Kidney (tissue), 13 donors: ENCODE measurements at regions not wholly inside any gene's neighbourhood (a gene's known extent, or its start where the extent isn't known, plus 50 kb on each side); places are given as distances from the start of the nearest gene placed in this dataset.

Experiments
- DNase-seq, 5 donors: peaks; one replicate each; pipeline ENCODE4 v3.0.0-alpha.2; 2013 to 2020
- FAIRE-seq: peaks from 2 replicates; lab custom pipeline; 2012; peaks lifted over from hg19 to GRCh38; lab: Jason Lieb, UNC
- H3K27ac ChIP-seq, 2 donors: one replicate each; pipeline ENCODE4 v1.7.0; 2013; ENCODE audit warnings: low read depth in 2 of 2, low read length in 2 of 2, inconsistent platforms in 1 of 2
- H3K27me3 ChIP-seq: one replicate; pipeline ENCODE4 v1.7.1; 2013; ENCODE audit warnings: low read length, inconsistent platforms; ENCODE audit not compliant: control insufficient read depth, insufficient read depth
- H3K36me3 ChIP-seq, 3 donors: one replicate each; pipeline versions ENCODE4 v1.7.0 to v1.7.1; 2013; ENCODE audit warnings: low read length in 3 of 3, control low read depth in 1 of 3, inconsistent platforms in 1 of 3; ENCODE audit not compliant: insufficient read depth in 3 of 3, control insufficient read depth in 2 of 3
- H3K4me1 ChIP-seq, 3 donors: one replicate each; pipeline versions ENCODE4 v1.7.0 to v1.7.1; 2013; ENCODE audit warnings: low read length in 3 of 3, inconsistent platforms in 1 of 3, low read depth in 1 of 3; ENCODE audit not compliant: control insufficient read depth in 2 of 3, insufficient read depth in 2 of 3
- H3K4me3 ChIP-seq, 3 donors: one replicate each; pipeline versions ENCODE4 v1.7.0 to v1.8.1; 2013; ENCODE audit warnings: low read length in 3 of 3, control low read depth in 1 of 3, inconsistent platforms in 1 of 3
- H3K9ac ChIP-seq, 3 donors: one replicate each; pipeline versions ENCODE4 v1.7.0 to v1.7.1; 2013; ENCODE audit warnings: low read length in 3 of 3, control low read depth in 1 of 3, inconsistent platforms in 1 of 3
- H3K9me3 ChIP-seq, 3 donors: one replicate each; pipeline versions ENCODE4 v1.7.0 to v1.7.1; 2013; ENCODE audit warnings: low read length in 3 of 3, control low read depth in 1 of 3, inconsistent platforms in 1 of 3; ENCODE audit not compliant: control insufficient read depth in 2 of 3, insufficient read depth in 1 of 3
- intact Hi-C: fragments of 100-400 bp; cut with DNase I; formaldehyde crosslinking; loops from one replicate; pipeline ENCODE4 v1.11.1; 2022
- TF ChIP-seq, protein P1 (sequence below): IDR thresholded peaks from 3 replicates; pipeline ENCODE4 v1.5.1; 2012; ENCODE audit warnings: mild to moderate bottlenecking, moderate library complexity, borderline replicate concordance; ENCODE audit not compliant: insufficient read depth; ENCODE audit errors: extremely low read depth
- donor health status: control.
- donor health status: control.
- donor health status: control.
- donor health status: control.
- donor health status: control.
- donor health status: DM: yes; HTN: yes; CAD: no.
- donor health status: Normal renal cell carcinoma (clear cell type).

DNA sequence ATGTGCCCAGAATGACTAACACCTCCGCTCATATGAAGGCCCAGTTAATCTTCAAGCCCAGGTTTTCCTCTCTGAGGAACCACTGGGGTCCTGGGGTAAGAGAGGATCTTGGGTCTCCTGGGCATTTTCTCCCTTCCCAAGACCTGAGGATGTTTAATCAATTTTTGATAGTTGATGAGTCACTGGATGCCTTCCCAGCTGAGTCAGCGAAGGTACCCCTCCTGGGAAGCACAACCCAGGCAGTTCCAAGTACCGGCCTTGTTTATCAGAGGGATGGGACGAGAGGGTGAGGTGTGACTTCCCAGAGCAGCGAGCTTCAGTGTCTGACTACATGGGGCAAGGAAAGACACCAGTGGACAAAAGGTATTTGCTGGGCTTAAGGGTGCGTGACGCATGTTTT is 119.6 kb upstream of the IL12B start:
- DNase-seq (no peak), FAIRE-seq (no peak)
- Histone ChIP-seq H3K9ac (no peak overlapping the region), H3K36me3 (no peaks in the 10 kb centered on the region), H3K9me3 (no peaks in the 10 kb centered on the region), H3K4me1 (no peaks in the 10 kb centered on the region), H3K4me3 (no peak overlapping the region), H3K27me3 (no peaks in the 10 kb centered on the region), H3K27ac (no peak overlapping the region)
- intact Hi-C loops = loop anchor here (10.0 kb wide), 1 partner anchor 515 kb away; no protein-coding TSS in a partner anchor
- TF ChIP-seq, protein P1, sequence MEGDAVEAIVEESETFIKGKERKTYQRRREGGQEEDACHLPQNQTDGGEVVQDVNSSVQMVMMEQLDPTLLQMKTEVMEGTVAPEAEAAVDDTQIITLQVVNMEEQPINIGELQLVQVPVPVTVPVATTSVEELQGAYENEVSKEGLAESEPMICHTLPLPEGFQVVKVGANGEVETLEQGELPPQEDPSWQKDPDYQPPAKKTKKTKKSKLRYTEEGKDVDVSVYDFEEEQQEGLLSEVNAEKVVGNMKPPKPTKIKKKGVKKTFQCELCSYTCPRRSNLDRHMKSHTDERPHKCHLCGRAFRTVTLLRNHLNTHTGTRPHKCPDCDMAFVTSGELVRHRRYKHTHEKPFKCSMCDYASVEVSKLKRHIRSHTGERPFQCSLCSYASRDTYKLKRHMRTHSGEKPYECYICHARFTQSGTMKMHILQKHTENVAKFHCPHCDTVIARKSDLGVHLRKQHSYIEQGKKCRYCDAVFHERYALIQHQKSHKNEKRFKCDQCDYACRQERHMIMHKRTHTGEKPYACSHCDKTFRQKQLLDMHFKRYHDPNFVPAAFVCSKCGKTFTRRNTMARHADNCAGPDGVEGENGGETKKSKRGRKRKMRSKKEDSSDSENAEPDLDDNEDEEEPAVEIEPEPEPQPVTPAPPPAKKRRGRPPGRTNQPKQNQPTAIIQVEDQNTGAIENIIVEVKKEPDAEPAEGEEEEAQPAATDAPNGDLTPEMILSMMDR = no peak

DNA sequence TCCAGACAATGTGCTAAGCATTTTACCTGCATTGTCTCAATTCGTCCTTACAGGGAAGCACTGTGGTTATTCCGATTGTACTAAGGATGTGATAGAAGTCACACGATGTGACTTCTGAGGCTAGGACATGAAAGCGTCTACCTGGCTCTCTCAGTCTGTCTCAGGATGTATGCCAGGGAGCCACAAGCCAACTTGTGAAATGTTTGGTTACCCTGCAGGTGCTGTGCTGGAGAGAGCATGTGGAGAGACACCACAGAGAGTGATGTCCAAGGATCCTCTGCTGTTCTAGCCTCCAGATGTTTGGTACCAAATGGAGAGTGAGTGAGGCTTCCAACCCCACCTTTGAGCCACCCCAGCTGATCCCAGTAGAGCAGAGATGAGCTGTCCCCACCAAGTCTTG is 120.1 kb upstream of the IL12B start:
- no peak for FAIRE-seq

DNA sequence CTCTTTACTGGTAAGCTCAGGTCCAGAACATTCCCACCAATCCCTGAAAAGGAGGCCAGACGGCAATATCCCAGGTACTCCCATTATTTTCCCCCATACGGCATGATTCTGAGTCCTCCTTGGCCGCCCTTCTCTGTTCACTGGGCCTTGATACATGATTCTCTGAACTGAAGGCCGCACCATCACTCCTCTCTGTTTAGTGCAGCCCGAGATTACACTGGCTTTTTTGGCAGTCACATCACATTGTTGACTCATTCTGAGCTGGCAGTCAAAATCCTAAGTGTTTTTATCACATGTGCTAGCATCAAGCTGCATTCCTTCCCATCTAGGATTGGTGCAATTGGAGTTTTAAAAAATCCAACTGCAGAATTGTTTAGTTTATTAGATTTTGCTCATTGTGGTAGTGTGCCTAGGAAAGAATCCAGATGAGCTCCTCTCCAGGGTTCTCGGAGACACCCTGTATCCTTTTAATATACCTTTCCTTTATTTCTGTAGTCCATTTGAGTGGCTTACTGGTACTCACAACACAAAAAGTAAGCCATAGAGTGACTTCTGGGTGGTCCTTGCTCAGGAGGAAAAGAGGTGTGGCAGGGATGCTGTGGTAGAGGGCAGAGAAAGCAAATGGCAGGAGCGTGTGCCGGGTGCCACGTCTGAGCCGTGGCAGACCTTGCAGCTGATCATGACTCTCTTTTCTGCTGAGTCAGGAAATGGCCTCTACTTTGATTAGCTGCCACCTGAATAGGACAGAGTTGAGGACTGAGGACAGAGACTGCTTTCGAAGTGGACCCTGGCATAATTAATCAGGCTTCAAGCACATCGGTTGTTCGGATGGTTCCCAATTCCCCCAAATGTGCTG is 121.1 kb upstream of the IL12B start:
- intact Hi-C loops = no loop called here
- H3K27me3 ChIP-seq = no peaks in the 10 kb centered on the region
- H3K4me3 ChIP-seq = no peak overlapping the region
- H3K27ac ChIP-seq = no peak overlapping the region
- no peaks in the 10 kb centered on the region for H3K36me3 ChIP-seq
- FAIRE-seq = no peak
- TF ChIP-seq, protein P1 = no peak
- no peak overlapping the region for H3K9ac ChIP-seq
- no peaks in the 10 kb centered on the region for H3K4me1 ChIP-seq
- DNase-seq = no peak
- H3K9me3 ChIP-seq = no peaks in the 10 kb centered on the region

More for the DNA sequence above, 120.1 kb upstream of the IL12B start:
- H3K27me3 ChIP-seq = no peaks in the 10 kb centered on the region
- H3K9me3 ChIP-seq = no peaks in the 10 kb centered on the region
- intact Hi-C loops = no loop called here
- TF ChIP-seq, protein P1 = no peak
- H3K9ac ChIP-seq = no peak overlapping the region
- H3K27ac ChIP-seq = no peak overlapping the region
- no peak overlapping the region for H3K4me3 ChIP-seq
- no peaks in the 10 kb centered on the region for H3K36me3 ChIP-seq
- no peaks in the 10 kb centered on the region for H3K4me1 ChIP-seq
- DNase-seq = no peak
